NCI-H526 (cell line): ENCODE measurements at regions not wholly inside any gene's neighbourhood (a gene's known extent, or its start where the extent isn't known, plus 50 kb on each side); places are given as distances from the start of the nearest gene placed in this dataset.
A peak's percentile ranks its signal among the peaks of the same experiment; 100 is the strongest.
"Not testable (repeated sequence)": the region's sequence is repeated elsewhere in the genome, so short reads cannot be mapped to it uniquely, and the experiment has no call there.

Experiments used
- DNase-seq, 2 experiments: peaks; one replicate each; lab custom pipeline; 2025; lab: John Stamatoyannopoulos, UW

- DNase-seq = not testable (repeated sequence)
Measured at GRCh38 chr11:89615642-89616041, 94.5 kb upstream of the TRIM77 start.

GRCh38 chr11:89616161-89616560 lies 93.9 kb upstream of the TRIM77 start:
- DNase-seq = not testable (repeated sequence)

- peak; percentile 26 to 50 for DNase-seq
Measured at GRCh38 chr11:89616999-89617602, 93.0 kb upstream of the TRIM77 start.

GRCh38 chr11:89620721-89621120 lies 89.4 kb upstream of the TRIM77 start:
- not testable (repeated sequence) for DNase-seq

GRCh38 chr11:89625171-89625570 lies 84.9 kb upstream of the TRIM77 start:
- peak; percentile 23 to 42 for DNase-seq

GRCh38 chr11:89626366-89626765 lies 83.7 kb upstream of the TRIM77 start:
- DNase-seq = no peak

GRCh38 chr11:89626881-89627280 lies 83.2 kb upstream of the TRIM77 start:
- DNase-seq = not testable (repeated sequence)

- no peak for DNase-seq
Measured at GRCh38 chr11:89633135-89633705, 76.9 kb upstream of the TRIM77 start.

- DNase-seq = not testable (repeated sequence)
Measured at GRCh38 chr11:89640777-89641176, 69.3 kb upstream of the TRIM77 start.

GRCh38 chr11:89648232-89648631 lies 61.9 kb upstream of the TRIM77 start:
- DNase-seq = peak in 1 of 2 experiments; percentile 42

GRCh38 chr11:89648996-89649395 lies 61.1 kb upstream of the TRIM77 start:
- not testable (repeated sequence) for DNase-seq

GRCh38 chr11:89654669-89655068 lies 55.4 kb upstream of the TRIM77 start:
- not testable (repeated sequence) for DNase-seq

GRCh38 chr11:89658767-89659166 lies 51.3 kb upstream of the TRIM77 start:
- not testable (repeated sequence) for DNase-seq

GRCh38 chr11:89659414-89659813 lies 50.7 kb upstream of the TRIM77 start:
- not testable (repeated sequence) for DNase-seq

- DNase-seq = peak in 1 of 2 experiments; percentile 40
Measured at GRCh38 chr11:89660234-89660633, 49.9 kb upstream of the TRIM77 start.
